HCT116 (cell line): ENCODE measurements at regions not wholly inside any gene's neighbourhood (a gene's known extent, or its start where the extent isn't known, plus 50 kb on each side); places are given as distances from the start of the nearest gene placed in this dataset.

Experiments used
- CEBPB ChIP-seq: IDR thresholded peaks from 2 replicates; pipeline ENCODE4 v1.6.1; 2012; ENCODE audit warnings: low read depth
- EGR1 ChIP-seq: IDR thresholded peaks from 2 replicates; pipeline ENCODE4 v1.6.1; 2012; ENCODE audit warnings: low read depth
- EZH2 ChIP-seq: fragments of 200-600 bp; sonication (generic); IDR thresholded peaks from 2 replicates; pipeline ENCODE4 v1.6.1; 2017; ENCODE audit warnings: antibody characterized with exemption, mixed run types
- POLR2A ChIP-seq: IDR thresholded peaks from 2 replicates; pipeline ENCODE4 v1.7.0; 2011; ENCODE audit warnings: borderline replicate concordance; ENCODE audit not compliant: insufficient read depth, insufficient read length; ENCODE audit errors: extremely low read depth
- POLR2AphosphoS5 ChIP-seq: IDR thresholded peaks from 2 replicates; pipeline ENCODE4 v1.6.1; 2011; ENCODE audit warnings: mild to moderate bottlenecking, low read depth, low read length, moderate library complexity
- RAD21 ChIP-seq: IDR thresholded peaks from 2 replicates; pipeline ENCODE4 v1.6.1; 2012; ENCODE audit warnings: low read depth, mild to moderate bottlenecking
- SP1 ChIP-seq: IDR thresholded peaks from 2 replicates; pipeline ENCODE4 v1.6.1; 2012; ENCODE audit warnings: low read depth
- ZNF274 ChIP-seq: fragments of 200-500 bp; sonication (Bioruptor generic); IDR thresholded peaks from 2 replicates; pipeline ENCODE4 v1.6.1; 2014; ENCODE audit warnings: mild to moderate bottlenecking, low read depth, low read length, inconsistent platforms
- TF ChIP-seq, protein P1 (sequence below), 3 experiments: fragments of 200-600 bp in 1 of 3; sonication (generic) in 1 of 3; IDR thresholded peaks in 2 of 3; conservative IDR thresholded peaks in 1 of 3; 2 replicates each; pipeline ENCODE4 v1.5.1; 2012 to 2017; ENCODE audit warnings: low read depth in 2 of 3, low read length in 2 of 3, antibody characterized with exemption in 1 of 3, borderline replicate concordance in 1 of 3, control low read depth in 1 of 3, mild to moderate bottlenecking in 1 of 3, mixed read lengths in 1 of 3, mixed run types in 1 of 3, moderate library complexity in 1 of 3; ENCODE audit not compliant: insufficient read depth in 1 of 3
- TF ChIP-seq, protein P2 (sequence below): IDR thresholded peaks from 2 replicates; pipeline ENCODE4 v1.6.1; 2012; ENCODE audit warnings: low read depth
- TF ChIP-seq, protein P3 (sequence below): IDR thresholded peaks from 2 replicates; pipeline ENCODE4 v1.6.1; 2012

DNA sequence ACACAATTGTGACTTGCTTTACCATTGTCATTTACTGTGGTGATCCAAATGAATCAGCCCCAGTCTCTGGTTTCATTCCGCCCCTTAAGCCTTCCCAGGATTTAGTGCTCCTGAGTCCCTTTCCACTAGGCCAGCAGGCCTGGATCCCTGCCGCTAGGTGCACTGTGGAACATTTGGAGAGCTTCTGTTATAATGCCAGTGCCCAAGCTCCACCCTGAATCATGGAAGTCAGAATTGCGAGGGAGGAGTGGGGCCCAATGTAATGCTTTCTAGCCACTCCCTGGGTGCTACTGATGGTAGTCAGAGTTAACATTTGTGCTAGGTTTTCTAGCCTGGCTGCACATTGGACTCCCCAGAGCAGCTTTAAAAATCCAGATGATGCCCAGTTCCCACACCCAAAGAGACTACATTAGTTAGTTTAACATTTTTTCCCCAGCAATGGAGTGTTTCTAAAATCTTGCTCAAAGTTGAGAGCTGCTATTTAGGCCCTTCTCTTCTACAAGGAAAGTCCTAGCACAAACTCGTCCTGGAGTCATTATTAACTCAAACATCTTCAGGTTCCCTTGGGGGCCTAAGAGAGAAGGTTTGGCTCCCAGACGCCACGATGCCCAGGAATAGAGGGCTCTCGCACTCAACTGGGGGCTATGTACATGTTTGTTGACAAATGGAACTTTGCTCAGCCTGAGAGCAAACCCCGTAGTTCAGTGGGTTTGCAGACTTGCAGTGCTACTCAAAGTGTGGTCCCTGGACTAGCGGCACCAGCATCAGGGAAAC lies 366.7 kb upstream of the PROK2 start:
- TF ChIP-seq, protein P1, sequence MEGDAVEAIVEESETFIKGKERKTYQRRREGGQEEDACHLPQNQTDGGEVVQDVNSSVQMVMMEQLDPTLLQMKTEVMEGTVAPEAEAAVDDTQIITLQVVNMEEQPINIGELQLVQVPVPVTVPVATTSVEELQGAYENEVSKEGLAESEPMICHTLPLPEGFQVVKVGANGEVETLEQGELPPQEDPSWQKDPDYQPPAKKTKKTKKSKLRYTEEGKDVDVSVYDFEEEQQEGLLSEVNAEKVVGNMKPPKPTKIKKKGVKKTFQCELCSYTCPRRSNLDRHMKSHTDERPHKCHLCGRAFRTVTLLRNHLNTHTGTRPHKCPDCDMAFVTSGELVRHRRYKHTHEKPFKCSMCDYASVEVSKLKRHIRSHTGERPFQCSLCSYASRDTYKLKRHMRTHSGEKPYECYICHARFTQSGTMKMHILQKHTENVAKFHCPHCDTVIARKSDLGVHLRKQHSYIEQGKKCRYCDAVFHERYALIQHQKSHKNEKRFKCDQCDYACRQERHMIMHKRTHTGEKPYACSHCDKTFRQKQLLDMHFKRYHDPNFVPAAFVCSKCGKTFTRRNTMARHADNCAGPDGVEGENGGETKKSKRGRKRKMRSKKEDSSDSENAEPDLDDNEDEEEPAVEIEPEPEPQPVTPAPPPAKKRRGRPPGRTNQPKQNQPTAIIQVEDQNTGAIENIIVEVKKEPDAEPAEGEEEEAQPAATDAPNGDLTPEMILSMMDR (IDR thresholded peaks at IDR 0.05 in 2 of 3, conservative IDR thresholded peaks at IDR 0.05 in 1 of 3; ENCODE audit: borderline replicate concordance in 1 of 3, insufficient read depth in 1 of 3, low read depth in 2 of 3, low read length in 2 of 3) = no peak
- TF ChIP-seq ZNF274 (no peak), POLR2A (no peak), CEBPB (no peak), EZH2 (no peak), POLR2AphosphoS5 (no peak), EGR1 (no peak), RAD21 (no peak), SP1 (no peak)
- TF ChIP-seq, protein P2, sequence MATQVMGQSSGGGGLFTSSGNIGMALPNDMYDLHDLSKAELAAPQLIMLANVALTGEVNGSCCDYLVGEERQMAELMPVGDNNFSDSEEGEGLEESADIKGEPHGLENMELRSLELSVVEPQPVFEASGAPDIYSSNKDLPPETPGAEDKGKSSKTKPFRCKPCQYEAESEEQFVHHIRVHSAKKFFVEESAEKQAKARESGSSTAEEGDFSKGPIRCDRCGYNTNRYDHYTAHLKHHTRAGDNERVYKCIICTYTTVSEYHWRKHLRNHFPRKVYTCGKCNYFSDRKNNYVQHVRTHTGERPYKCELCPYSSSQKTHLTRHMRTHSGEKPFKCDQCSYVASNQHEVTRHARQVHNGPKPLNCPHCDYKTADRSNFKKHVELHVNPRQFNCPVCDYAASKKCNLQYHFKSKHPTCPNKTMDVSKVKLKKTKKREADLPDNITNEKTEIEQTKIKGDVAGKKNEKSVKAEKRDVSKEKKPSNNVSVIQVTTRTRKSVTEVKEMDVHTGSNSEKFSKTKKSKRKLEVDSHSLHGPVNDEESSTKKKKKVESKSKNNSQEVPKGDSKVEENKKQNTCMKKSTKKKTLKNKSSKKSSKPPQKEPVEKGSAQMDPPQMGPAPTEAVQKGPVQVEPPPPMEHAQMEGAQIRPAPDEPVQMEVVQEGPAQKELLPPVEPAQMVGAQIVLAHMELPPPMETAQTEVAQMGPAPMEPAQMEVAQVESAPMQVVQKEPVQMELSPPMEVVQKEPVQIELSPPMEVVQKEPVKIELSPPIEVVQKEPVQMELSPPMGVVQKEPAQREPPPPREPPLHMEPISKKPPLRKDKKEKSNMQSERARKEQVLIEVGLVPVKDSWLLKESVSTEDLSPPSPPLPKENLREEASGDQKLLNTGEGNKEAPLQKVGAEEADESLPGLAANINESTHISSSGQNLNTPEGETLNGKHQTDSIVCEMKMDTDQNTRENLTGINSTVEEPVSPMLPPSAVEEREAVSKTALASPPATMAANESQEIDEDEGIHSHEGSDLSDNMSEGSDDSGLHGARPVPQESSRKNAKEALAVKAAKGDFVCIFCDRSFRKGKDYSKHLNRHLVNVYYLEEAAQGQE = no peak
- TF ChIP-seq, protein P3, sequence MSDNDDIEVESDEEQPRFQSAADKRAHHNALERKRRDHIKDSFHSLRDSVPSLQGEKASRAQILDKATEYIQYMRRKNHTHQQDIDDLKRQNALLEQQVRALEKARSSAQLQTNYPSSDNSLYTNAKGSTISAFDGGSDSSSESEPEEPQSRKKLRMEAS = no peak
